GM10266 (cell line): ENCODE measurements at regions not wholly inside any gene's neighbourhood (a gene's known extent, or its start where the extent isn't known, plus 50 kb on each side); places are given as distances from the start of the nearest gene placed in this dataset.

Experiments
- DNase-seq: peaks from one replicate; pipeline ENCODE4 v3.0.0; 2012; ENCODE audit errors: extremely low spot score
- CTCF ChIP-seq: IDR thresholded peaks from 2 replicates; pipeline ENCODE4 v1.5.1; 2012; ENCODE audit warnings: mild to moderate bottlenecking, low read depth; ENCODE audit not compliant: control insufficient read depth, insufficient read depth; ENCODE audit errors: missing control alignments

GRCh38 chr6:99185525-99185924 is 163.9 kb downstream of the FAXC start:
- no peak for DNase-seq
- no peak for TF ChIP-seq CTCF

DNA sequence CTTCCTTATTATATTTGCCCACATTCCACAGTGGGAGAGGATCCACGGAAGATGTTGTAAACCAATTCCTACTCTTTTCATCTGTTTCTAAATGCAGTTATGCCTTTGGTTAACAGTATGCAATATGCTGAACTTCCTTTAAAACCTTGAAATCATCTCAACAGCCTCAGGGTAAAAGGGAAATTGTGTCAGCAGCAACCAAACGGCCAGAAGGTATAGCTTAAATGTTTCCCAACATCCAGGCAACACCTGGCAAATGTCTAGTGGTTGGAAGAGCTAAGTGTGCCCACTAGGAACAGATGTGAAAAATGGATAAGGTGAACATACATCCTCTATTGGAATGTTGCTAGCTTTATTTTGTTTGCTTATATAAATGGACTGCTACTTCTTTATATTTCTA is 164.8 kb downstream of the FAXC start:
- DNase-seq, result no peak
- no peak for TF ChIP-seq CTCF

DNA sequence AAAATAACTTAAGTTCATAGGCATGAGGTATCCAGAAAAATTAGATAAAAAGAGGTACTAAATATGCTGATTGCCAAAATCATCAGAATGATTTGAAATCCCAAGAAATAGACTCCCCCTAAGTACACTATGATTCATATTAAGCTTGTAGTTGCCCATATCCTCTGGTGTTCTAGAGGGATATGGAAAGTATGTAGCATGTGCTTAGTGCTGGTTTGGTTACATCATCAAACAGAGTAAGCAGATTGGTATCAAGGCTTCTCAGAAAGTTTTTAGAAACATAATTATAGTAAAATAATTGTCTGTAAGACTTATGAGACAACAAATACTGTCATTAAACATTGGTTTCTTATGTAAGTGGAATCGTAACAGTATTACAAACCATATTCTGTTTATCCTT is 166.4 kb downstream of the FAXC start:
- no peak for TF ChIP-seq CTCF
- DNase-seq, result no peak

DNA sequence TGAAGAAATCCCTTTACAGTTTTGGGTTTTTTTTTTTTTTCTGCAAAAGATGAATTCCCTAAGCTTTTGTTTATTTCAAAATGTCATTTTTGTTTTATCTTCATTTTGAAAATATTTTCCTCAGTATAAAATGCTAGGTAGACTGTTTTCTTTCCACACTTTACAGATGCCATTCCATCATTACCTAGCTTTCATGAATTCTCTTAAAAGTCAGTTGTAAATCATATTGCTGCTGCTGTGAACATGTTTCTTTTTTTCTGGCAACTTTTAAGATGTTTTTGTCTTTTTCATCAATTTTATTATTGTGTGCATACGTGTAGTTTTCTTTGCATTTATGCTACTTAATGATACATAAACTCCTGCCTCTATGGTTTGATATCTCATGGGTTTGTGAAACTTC is 168.3 kb downstream of the FAXC start:
- no peak for DNase-seq
- TF ChIP-seq CTCF, result no peak

- DNase-seq, result no peak
- no peak for TF ChIP-seq CTCF
Measured at GRCh38 chr6:99178168-99178567, 171.3 kb downstream of the FAXC start.

- DNase-seq, result no peak
- TF ChIP-seq CTCF, result no peak
Measured at GRCh38 chr6:99177736-99178135, 171.7 kb downstream of the FAXC start.

DNA sequence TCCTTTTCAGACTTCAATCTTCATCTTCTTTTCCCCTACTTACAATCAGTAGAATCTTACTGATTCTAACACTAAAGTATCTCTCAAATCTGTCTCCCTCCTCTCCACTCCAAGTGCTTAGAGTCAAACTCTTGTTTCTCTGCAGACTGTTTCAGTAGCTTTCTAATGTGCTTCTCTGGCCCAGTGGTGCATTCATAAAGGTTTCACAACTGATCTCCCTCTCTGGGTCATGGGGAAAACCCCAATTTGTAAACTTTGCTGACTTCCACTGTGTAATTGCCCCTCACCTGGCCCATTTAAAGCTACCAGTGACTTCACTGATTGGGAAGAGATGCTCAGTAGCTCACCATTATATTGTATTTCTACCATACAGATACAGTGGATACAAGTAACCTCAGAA is 183.6 kb downstream of the FAXC start:
- no peak for TF ChIP-seq CTCF
- no peak for DNase-seq

GRCh38 chr6:99152347-99152643 is 197.2 kb downstream of the FAXC start:
- no peak for DNase-seq
- TF ChIP-seq CTCF, result no peak
